Mesenchymal stem cell (in vitro differentiated cells and primary cell): ENCODE measurements at regions not wholly inside any gene's neighbourhood (a gene's known extent, or its start where the extent isn't known, plus 50 kb on each side); places are given as distances from the start of the nearest gene placed in this dataset.

Experiments used
- DNase-seq: peaks from one replicate; pipeline ENCODE4 v3.0.0-alpha.2; 2013
- H2AFZ ChIP-seq: one replicate; pipeline ENCODE4 v1.6.1; 2013; ENCODE audit warnings: low read depth, mild to moderate bottlenecking, control low read depth, inconsistent platforms, low read length, moderate library complexity
- H2AK5ac ChIP-seq: 2 replicates; pipeline ENCODE4 v1.6.1; 2013; ENCODE audit warnings: low read length, moderate library complexity, mild to moderate bottlenecking, inconsistent platforms; ENCODE audit not compliant: severe bottlenecking
- H2BK120ac ChIP-seq: one replicate; pipeline ENCODE4 v1.6.1; 2013; ENCODE audit warnings: low read depth, mild to moderate bottlenecking, inconsistent platforms, low read length, moderate library complexity
- H2BK12ac ChIP-seq, 2 experiments: one replicate each; pipeline ENCODE4 v1.6.1; 2013; ENCODE audit warnings: inconsistent platforms in 2 of 2, low read length in 2 of 2, mild to moderate bottlenecking in 2 of 2, moderate library complexity in 2 of 2, control low read depth in 1 of 2
- H2BK15ac ChIP-seq: one replicate; pipeline ENCODE4 v1.6.1; 2013; ENCODE audit warnings: mild to moderate bottlenecking, low read depth, inconsistent platforms; ENCODE audit not compliant: poor library complexity, severe bottlenecking
- H2BK5ac ChIP-seq: 2 replicates; pipeline ENCODE4 v1.6.1; 2013; ENCODE audit warnings: low read depth, mild to moderate bottlenecking, low read length, control low read depth, inconsistent platforms; ENCODE audit not compliant: poor library complexity, severe bottlenecking
- H3K14ac ChIP-seq, 2 experiments: one replicate each; pipeline ENCODE4 v1.6.1; 2013; ENCODE audit warnings: inconsistent platforms in 2 of 2, low read length in 2 of 2, control low read depth in 1 of 2, mild to moderate bottlenecking in 1 of 2, moderate library complexity in 1 of 2
- H3K18ac ChIP-seq, 2 experiments: one replicate each; pipeline ENCODE4 v1.6.1; 2013; ENCODE audit warnings: inconsistent platforms in 2 of 2, low read length in 2 of 2, control low read depth in 1 of 2, low read depth in 1 of 2, mild to moderate bottlenecking in 1 of 2
- H3K23ac ChIP-seq, 2 experiments: one replicate each; pipeline ENCODE4 v1.6.1; 2013; ENCODE audit warnings: inconsistent platforms in 2 of 2, low read length in 2 of 2, mild to moderate bottlenecking in 2 of 2, moderate library complexity in 2 of 2, control low read depth in 1 of 2
- H3K27ac ChIP-seq: 2 replicates; pipeline ENCODE4 v1.5.1; 2013; ENCODE audit warnings: mild to moderate bottlenecking, moderate library complexity, low read length, control low read depth, inconsistent platforms; ENCODE audit not compliant: poor library complexity, severe bottlenecking
- H3K27me3 ChIP-seq, 2 experiments: 2 replicates each; pipeline versions ENCODE4 v1.6.1 to v1.7.0; 2013; ENCODE audit warnings: low read length in 2 of 2, mild to moderate bottlenecking in 2 of 2, moderate library complexity in 2 of 2, control low read depth in 1 of 2, inconsistent platforms in 1 of 2; ENCODE audit not compliant: control insufficient read depth in 1 of 2, insufficient read depth in 1 of 2
- H3K36me3 ChIP-seq, 2 experiments: 2 replicates each; pipeline versions ENCODE4 v1.6.1 to v1.7.0; 2013; ENCODE audit warnings: low read length in 2 of 2, control low read depth in 1 of 2, inconsistent platforms in 1 of 2, low read depth in 1 of 2, mild to moderate bottlenecking in 1 of 2; ENCODE audit not compliant: insufficient read depth in 2 of 2, control insufficient read depth in 1 of 2
- H3K4ac ChIP-seq, 2 experiments: one replicate each; pipeline ENCODE4 v1.6.1; 2013; ENCODE audit warnings: inconsistent platforms in 2 of 2, low read length in 2 of 2, mild to moderate bottlenecking in 2 of 2, moderate library complexity in 2 of 2, control low read depth in 1 of 2, low read depth in 1 of 2
- H3K4me1 ChIP-seq: 2 replicates; pipeline ENCODE4 v1.6.1; 2013; ENCODE audit warnings: low read depth, low read length, control low read depth; ENCODE audit not compliant: control insufficient read depth, insufficient read depth
- H3K4me2 ChIP-seq: 2 replicates; pipeline ENCODE4 v1.6.1; 2013; ENCODE audit warnings: low read length, mild to moderate bottlenecking, inconsistent platforms; ENCODE audit not compliant: poor library complexity, severe bottlenecking
- H3K4me3 ChIP-seq, 2 experiments: 2 replicates each; pipeline versions ENCODE4 v1.5.1 to v1.7.0; 2013; ENCODE audit warnings: low read length in 2 of 2, mild to moderate bottlenecking in 2 of 2, control low read depth in 1 of 2, low read depth in 1 of 2; ENCODE audit not compliant: insufficient read depth in 1 of 2
- H3K79me1 ChIP-seq: replicated peaks from 2 replicates; pipeline ENCODE4 v1.6.1; 2013; ENCODE audit warnings: mild to moderate bottlenecking, control low read depth, low read length, inconsistent platforms; ENCODE audit not compliant: poor library complexity, severe bottlenecking
- H3K9ac ChIP-seq: 2 replicates; pipeline ENCODE4 v1.7.0; 2013; ENCODE audit warnings: mild to moderate bottlenecking, low read length, moderate library complexity
- H3K9me3 ChIP-seq: 2 replicates; pipeline ENCODE4 v1.7.0; 2013; ENCODE audit warnings: mild to moderate bottlenecking, low read length; ENCODE audit not compliant: control insufficient read depth
- H4K8ac ChIP-seq: one replicate; pipeline ENCODE4 v1.6.1; 2013; ENCODE audit warnings: inconsistent platforms, mild to moderate bottlenecking, low read length, moderate library complexity
- H4K91ac ChIP-seq: one replicate; pipeline ENCODE4 v1.6.1; 2013; ENCODE audit warnings: mild to moderate bottlenecking, low read length, inconsistent platforms
- WGBS: methylation state at CpG from one replicate; pipeline ENCODE4 v1.1.7; 2013; ENCODE audit warnings: mixed read lengths; 5-methylcytosine and 5-hydroxymethylcytosine counted together

GRCh38 chr4:92236877-92237276 is 66.9 kb upstream of the GRID2 start:
- H2BK15ac ChIP-seq: no peak overlapping the region
- no peak overlapping the region for H3K4me2 ChIP-seq
- no peak overlapping the region for H2AFZ ChIP-seq
- no peak overlapping the region for H3K9ac ChIP-seq
- no peak overlapping the region for H3K4me3 ChIP-seq
- H3K79me1 ChIP-seq: no peaks in the 10 kb centered on the region
- no peak overlapping the region for H3K18ac ChIP-seq
- H3K27me3 ChIP-seq: no peaks in the 10 kb centered on the region
- H3K4me1 ChIP-seq: no peaks in the 10 kb centered on the region
- no peak overlapping the region for H4K91ac ChIP-seq
- H2BK120ac ChIP-seq: no peak overlapping the region
- no peak overlapping the region for H3K23ac ChIP-seq
- H2BK5ac ChIP-seq: no peak overlapping the region
- no peak overlapping the region for H4K8ac ChIP-seq
- no peak overlapping the region for H3K4ac ChIP-seq
- WGBS: no CpG with 5 or more reads among the region's 1 CpG
- no peaks in the 10 kb centered on the region for H3K36me3 ChIP-seq
- DNase-seq: peak; percentile 9
- H2AK5ac ChIP-seq: no peak overlapping the region
- H3K9me3 ChIP-seq: peaks cover 7% of the 10 kb centered on the region
- H3K27ac ChIP-seq: no peak overlapping the region
- H3K14ac ChIP-seq: no peak overlapping the region
- H2BK12ac ChIP-seq: no peak overlapping the region

- no peak overlapping the region for H2BK5ac ChIP-seq
- H3K14ac ChIP-seq: no peak overlapping the region
- no peak overlapping the region for H2BK120ac ChIP-seq
- H4K91ac ChIP-seq: no peak overlapping the region
- no peak overlapping the region for H2AFZ ChIP-seq
- no peaks in the 10 kb centered on the region for H3K36me3 ChIP-seq
- no peak overlapping the region for H3K18ac ChIP-seq
- H3K27me3 ChIP-seq: no peaks in the 10 kb centered on the region
- peaks cover 7% of the 10 kb centered on the region for H3K9me3 ChIP-seq
- no peak overlapping the region for H3K9ac ChIP-seq
- H3K4ac ChIP-seq: no peak overlapping the region
- no peak for DNase-seq
- no peaks in the 10 kb centered on the region for H3K79me1 ChIP-seq
- H3K4me3 ChIP-seq: no peak overlapping the region
- no peak overlapping the region for H2BK12ac ChIP-seq
- no peak overlapping the region for H2AK5ac ChIP-seq
- no peaks in the 10 kb centered on the region for H3K4me1 ChIP-seq
- H3K27ac ChIP-seq: no peak overlapping the region
- no peak overlapping the region for H3K23ac ChIP-seq
- H4K8ac ChIP-seq: no peak overlapping the region
- no peak overlapping the region for H3K4me2 ChIP-seq
- H2BK15ac ChIP-seq: no peak overlapping the region
These were observed 66.2 kb upstream of the GRID2 start for GRCh38 chr4:92237559-92237958.

GRCh38 chr4:92241094-92241493 is 62.7 kb upstream of the GRID2 start:
- no peaks in the 10 kb centered on the region for H3K27me3 ChIP-seq

GRCh38 chr4:92246384-92246783 is 57.4 kb upstream of the GRID2 start:
- Histone ChIP-seq H3K4ac (no peak overlapping the region), H3K9me3 (no peaks in the 10 kb centered on the region), H4K8ac (no peak overlapping the region)

More at GRCh38 chr4:92241094-92241493, 62.7 kb upstream of the GRID2 start:
- no peak for DNase-seq
- H3K4ac ChIP-seq: no peak overlapping the region
- H3K4me3 ChIP-seq: no peak overlapping the region
- H3K36me3 ChIP-seq: no peaks in the 10 kb centered on the region
- H2BK5ac ChIP-seq: no peak overlapping the region
- H3K18ac ChIP-seq: no peak overlapping the region
- no peak overlapping the region for H3K23ac ChIP-seq
- no peak overlapping the region for H4K8ac ChIP-seq
- no peak overlapping the region for H4K91ac ChIP-seq
- no peak overlapping the region for H3K14ac ChIP-seq
- H3K9me3 ChIP-seq: peaks cover 7% of the 10 kb centered on the region
- no peak overlapping the region for H2AFZ ChIP-seq
- H2BK120ac ChIP-seq: no peak overlapping the region
- no peak overlapping the region for H2BK12ac ChIP-seq
- H3K4me2 ChIP-seq: no peak overlapping the region
- H3K4me1 ChIP-seq: no peaks in the 10 kb centered on the region
- 50% methylated on average over 1 of the region's 2 CpGs for WGBS
- no peak overlapping the region for H2BK15ac ChIP-seq
- no peak overlapping the region for H2AK5ac ChIP-seq
- no peak overlapping the region for H3K27ac ChIP-seq
- H3K9ac ChIP-seq: no peak overlapping the region
- H3K79me1 ChIP-seq: no peaks in the 10 kb centered on the region

More at GRCh38 chr4:92246384-92246783, 57.4 kb upstream of the GRID2 start:
- Histone ChIP-seq H3K36me3 (no peaks in the 10 kb centered on the region), H2BK120ac (no peak overlapping the region), H2AK5ac (no peak overlapping the region), H4K91ac (no peak overlapping the region), H3K79me1 (no peaks in the 10 kb centered on the region), H3K4me1 (no peaks in the 10 kb centered on the region), H2AFZ (no peak overlapping the region), H2BK5ac (no peak overlapping the region), H3K27me3 (no peaks in the 10 kb centered on the region), H2BK15ac (no peak overlapping the region), H3K27ac (no peak overlapping the region), H3K9ac (no peak overlapping the region), H3K18ac (no peak overlapping the region), H3K4me2 (no peak overlapping the region), H3K4me3 (no peak overlapping the region), H2BK12ac (no peak overlapping the region), H3K23ac (no peak overlapping the region), H3K14ac (no peak overlapping the region)
- DNase-seq: no peak
